GM23338 (cell line): ENCODE measurements at regions not wholly inside any gene's neighbourhood (a gene's known extent, or its start where the extent isn't known, plus 50 kb on each side); places are given as distances from the start of the nearest gene placed in this dataset.

Experiments
- ATAC-seq: fragments of 200-7000 bp; cut with Tn5 transposase; 3 replicates; pipeline ENCODE4 v1.9.1; 2020
- DNase-seq: peaks from one replicate; pipeline ENCODE4 v3.0.0-alpha.2; 2015; ENCODE audit warnings: low spot score
- H2AFZ ChIP-seq: fragments of 200-600 bp; sonication (generic); 2 replicates; pipeline ENCODE4 v1.8.0; 2016; ENCODE audit warnings: antibody characterized with exemption, mild to moderate bottlenecking, moderate library complexity
- H3F3A ChIP-seq: fragments of 200-600 bp; sonication (generic); replicated peaks from 2 replicates; pipeline ENCODE4 v1.8.0; 2017; ENCODE audit warnings: antibody characterized with exemption, mixed run types, low read depth
- H3K27ac ChIP-seq: fragments of 200-600 bp; sonication (generic); 2 replicates; pipeline ENCODE4 v1.6.1; 2016; ENCODE audit warnings: low read depth
- H3K27me3 ChIP-seq: fragments of 200-600 bp; sonication (generic); 2 replicates; pipeline ENCODE4 v1.8.0; 2016; ENCODE audit warnings: mild to moderate bottlenecking, mixed run types, moderate library complexity; ENCODE audit not compliant: insufficient read depth
- H3K36me3 ChIP-seq: fragments of 200-600 bp; sonication (generic); 2 replicates; pipeline ENCODE4 v1.8.0; 2016; ENCODE audit warnings: mild to moderate bottlenecking; ENCODE audit not compliant: insufficient read depth
- H3K4me1 ChIP-seq: fragments of 200-600 bp; sonication (generic); 2 replicates; pipeline ENCODE4 v1.8.0; 2016; ENCODE audit warnings: mild to moderate bottlenecking, moderate library complexity; ENCODE audit not compliant: insufficient read depth
- H3K4me2 ChIP-seq: fragments of 200-600 bp; sonication (generic); 2 replicates; pipeline ENCODE4 v1.7.1; 2017; ENCODE audit warnings: mixed run types
- H3K4me3 ChIP-seq: fragments of 200-600 bp; sonication (generic); 2 replicates; pipeline ENCODE4 v1.6.1; 2016; ENCODE audit warnings: mixed run types
- H3K79me2 ChIP-seq: fragments of 200-600 bp; sonication (generic); replicated peaks from 2 replicates; pipeline ENCODE4 v1.8.0; 2017; ENCODE audit warnings: mild to moderate bottlenecking; ENCODE audit not compliant: insufficient read depth
- H3K9me2 ChIP-seq: fragments of 200-600 bp; sonication (generic); 2 replicates; pipeline ENCODE4 v1.8.0; 2017; ENCODE audit not compliant: insufficient read depth
- H4K20me1 ChIP-seq: fragments of 200-600 bp; sonication (generic); replicated peaks from 2 replicates; pipeline ENCODE4 v1.8.0; 2017; ENCODE audit warnings: mild to moderate bottlenecking; ENCODE audit not compliant: insufficient read depth
- H3K27ac Mint-ChIP-seq: 2 replicates; pipeline ENCODE4 v1.8.0; 2020; ENCODE audit warnings: inconsistent platforms, mild to moderate bottlenecking, moderate library complexity, mixed read lengths
- H3K27me3 Mint-ChIP-seq: 3 replicates; pipeline ENCODE4 v1.8.0; 2022; ENCODE audit warnings: low read depth, mild to moderate bottlenecking, moderate library complexity, mixed read lengths, inconsistent platforms; ENCODE audit not compliant: insufficient read depth, poor library complexity
- H3K36me3 Mint-ChIP-seq: 3 replicates; pipeline ENCODE4 v1.8.0; 2021; ENCODE audit warnings: low read depth, mild to moderate bottlenecking, inconsistent platforms, moderate library complexity, mixed read lengths
- H3K4me1 Mint-ChIP-seq: 3 replicates; pipeline ENCODE4 v1.8.0; 2020; ENCODE audit warnings: mild to moderate bottlenecking, inconsistent platforms, mixed read lengths
- H3K4me3 Mint-ChIP-seq: 3 replicates; pipeline ENCODE4 v1.8.0; 2021; ENCODE audit warnings: moderate library complexity, mild to moderate bottlenecking, inconsistent platforms, mixed read lengths
- H3K9me3 Mint-ChIP-seq: 3 replicates; pipeline ENCODE4 v1.8.0; 2020; ENCODE audit warnings: moderate library complexity, mild to moderate bottlenecking, inconsistent platforms, mixed read lengths
- CREB1 ChIP-seq: fragments of 250-450 bp; sonication (Bioruptor Pico); IDR thresholded peaks from 2 replicates; pipeline ENCODE4 v1.5.0; 2020; ENCODE audit warnings: low read depth, mild to moderate bottlenecking, moderate library complexity
- CTCF ChIP-seq, 2 experiments: fragments of 200-600 bp in 1 of 2; sonication (generic) in 1 of 2; conservative IDR thresholded peaks; 2 replicates each; pipeline versions ENCODE4 v1.5.1 to v1.6.1; 2016 to 2017; ENCODE audit warnings: antibody characterized with exemption in 2 of 2, low read depth in 2 of 2, mild to moderate bottlenecking in 2 of 2, moderate library complexity in 1 of 2
- ETS1 ChIP-seq: IDR thresholded peaks from 2 replicates; pipeline ENCODE4 v1.6.1; 2016; ENCODE audit warnings: antibody characterized with exemption
- EZH2 ChIP-seq: fragments of 200-600 bp; sonication (generic); IDR thresholded peaks from one replicate; pipeline ENCODE4 v1.8.0; 2017; ENCODE audit warnings: antibody characterized with exemption, mild to moderate bottlenecking, low read depth; ENCODE audit not compliant: unreplicated experiment
- EZH2phosphoT487 ChIP-seq: fragments of 200-600 bp; sonication (generic); IDR thresholded peaks from one replicate; pipeline ENCODE4 v1.8.1; 2018; ENCODE audit warnings: antibody characterized with exemption; ENCODE audit not compliant: unreplicated experiment
- JUNB ChIP-seq: IDR thresholded peaks from one replicate; pipeline ENCODE4 v1.6.1; 2016; ENCODE audit warnings: antibody characterized with exemption; ENCODE audit not compliant: unreplicated experiment
- NANOG ChIP-seq: IDR thresholded peaks from 2 replicates; pipeline ENCODE4 v1.6.1; 2016; ENCODE audit warnings: antibody characterized with exemption, borderline replicate concordance
- POLR2AphosphoS5 ChIP-seq: IDR thresholded peaks from 2 replicates; pipeline ENCODE4 v1.6.1; 2016; ENCODE audit warnings: antibody characterized with exemption, low read depth
- REST ChIP-seq: IDR thresholded peaks from one replicate; pipeline ENCODE4 v1.6.1; 2018; ENCODE audit warnings: antibody characterized with exemption; ENCODE audit not compliant: unreplicated experiment
- STAT1 ChIP-seq: IDR thresholded peaks from one replicate; pipeline ENCODE4 v1.6.1; 2016; ENCODE audit warnings: antibody characterized with exemption; ENCODE audit not compliant: unreplicated experiment
- ZNF114 ChIP-seq: fragments of 250-450 bp; sonication (Bioruptor Pico); IDR thresholded peaks from 2 replicates; pipeline ENCODE4 v1.5.0; 2020; ENCODE audit warnings: mild to moderate bottlenecking, moderate library complexity
- ZNF331 ChIP-seq: fragments of 250-450 bp; sonication (Bioruptor Pico); IDR thresholded peaks from 2 replicates; pipeline ENCODE4 v1.5.0; 2020; ENCODE audit warnings: low read depth, mild to moderate bottlenecking, moderate library complexity
- ZNF462 ChIP-seq: fragments of 250-450 bp; sonication (Bioruptor Pico); IDR thresholded peaks from 2 replicates; pipeline ENCODE4 v1.5.0; 2020; ENCODE audit warnings: mild to moderate bottlenecking, moderate library complexity

- Mint-ChIP-seq H3K36me3 (peaks cover 8% of the 10 kb centered on the region), H3K9me3 (peaks cover 11% of the 10 kb centered on the region), H3K27me3 (peaks cover 2% of the 10 kb centered on the region), H3K27ac (no peak overlapping the region), H3K4me3 (no peak overlapping the region), H3K4me1 (peaks cover 3% of the 10 kb centered on the region; the same call in 1 of the 3 replicates)
- Histone ChIP-seq H2AFZ (peak overlapping the region; percentile 43; the same call in 1 of the 2 replicates), H3K79me2 (no peaks in the 10 kb centered on the region), H3K27ac (no peak overlapping the region), H3K4me2 (no peak overlapping the region), H3F3A (no peaks in the 10 kb centered on the region), H3K4me3 (no peak overlapping the region), H3K4me1 (peaks cover 7% of the 10 kb centered on the region; the same call in 1 of the 2 replicates), H4K20me1 (no peaks in the 10 kb centered on the region), H3K9me2 (peaks cover 8% of the 10 kb centered on the region; the same call in 1 of the 2 replicates), H3K27me3 (no peaks in the 10 kb centered on the region), H3K36me3 (no peaks in the 10 kb centered on the region)
- DNase-seq (no peak), ATAC-seq (no peak)
- TF ChIP-seq CREB1 (CRISPR knock-in tag): no peak
- no peak for TF ChIP-seq POLR2AphosphoS5
- TF ChIP-seq JUNB: no peak
- no peak for TF ChIP-seq CTCF (conservative IDR thresholded peaks at IDR 0.05; ENCODE audit: low read depth in 2 of 2)
- no peak for TF ChIP-seq ETS1
- TF ChIP-seq REST: no peak
- TF ChIP-seq ZNF114 (CRISPR knock-in tag): no peak
- no peak for TF ChIP-seq ZNF462 (CRISPR knock-in tag)
- TF ChIP-seq EZH2: no peak
- TF ChIP-seq STAT1: no peak
- no peak for TF ChIP-seq EZH2phosphoT487
- no peak for TF ChIP-seq ZNF331 (CRISPR knock-in tag)
- TF ChIP-seq NANOG: no peak
These were observed 87.4 kb upstream of the CD180 start for GRCh38 chr5:67283988-67284487.
